ENCODE measurements at regions not wholly inside any gene's neighbourhood (a gene's known extent, or its start where the extent isn't known, plus 50 kb on each side); places are given as distances from the start of the nearest gene placed in this dataset.

GRCh38 chr4:149870008-149870407 lies 54.4 kb upstream of the IQCM start:
- Histone ChIP-seq H3K4me1 (ENCODE audit: control insufficient read depth, insufficient read depth, low read length) (no peaks in the 10 kb centered on the region), H3K27ac (ENCODE audit: control insufficient read depth, insufficient read depth) (no peak overlapping the region), H2AFZ (ENCODE audit: control insufficient read depth, low read depth, low read length) (no peak overlapping the region), H3K4me3 (no peak overlapping the region), H3K36me3 (ENCODE audit: control insufficient read depth in 2 of 2, insufficient read depth in 2 of 2, low read length in 1 of 2) (no peaks in the 10 kb centered on the region), H4K20me1 (ENCODE audit: control insufficient read depth, insufficient read depth) (no peaks in the 10 kb centered on the region), H3K9ac (ENCODE audit: control insufficient read depth, insufficient read depth, low read length) (no peak overlapping the region), H3K9me3 (replicated peaks; ENCODE audit: control insufficient read depth, insufficient read depth, low read length) (no peaks in the 10 kb centered on the region), H3K27me3 (replicated peaks in 1 of 2; ENCODE audit: control insufficient read depth in 2 of 2, insufficient read depth in 2 of 2, low read length in 1 of 2) (no peaks in the 10 kb centered on the region), H3K79me2 (ENCODE audit: control insufficient read depth, insufficient read depth, low read length) (no peaks in the 10 kb centered on the region), H3K4me2 (ENCODE audit: control insufficient read depth, insufficient read depth) (no peak overlapping the region)
- POLR2A ChIA-PET = no interaction called here
- ATAC-seq = no peak
- WGBS (ENCODE audit: insufficient coverage, insufficient replicate concordance, low lambda C conversion rate, missing lambda C conversion rate) = 15% methylated on average over 2 of the region's 2 CpGs
- RAD21 ChIA-PET (ENCODE audit: unreplicated experiment) = no interaction called here
- SMC1A ChIA-PET (ENCODE audit: uncharacterized antibody, unreplicated experiment) = no interaction called here
- TF ChIP-seq YBX1 (IDR thresholded peaks at IDR 0.05) = no peak
- TF ChIP-seq NKRF (conservative IDR thresholded peaks at IDR 0.05) = no peak
- no peak for TF ChIP-seq IKZF1 (conservative IDR thresholded peaks at IDR 0.05)
- TF ChIP-seq MAX (IDR thresholded peaks at IDR 0.05; ENCODE audit: low read depth, low read length) = no peak
- TF ChIP-seq POLR2A (IDR thresholded peaks at IDR 0.05; ENCODE audit: low read depth, low read length) = no peak
- TF ChIP-seq ETV6 (conservative IDR thresholded peaks at IDR 0.05 in 1 of 2, IDR thresholded peaks at IDR 0.05 in 1 of 2; ENCODE audit: borderline replicate concordance in 1 of 2, low read depth in 1 of 2) = no peak
- TF ChIP-seq SREBF2 (IDR thresholded peaks at IDR 0.05; ENCODE audit: low read length) = no peak
- TF ChIP-seq USF1 (IDR thresholded peaks at IDR 0.05; ENCODE audit: borderline replicate concordance, extremely low read length, insufficient read depth, low read depth, low read length) = no peak
- TF ChIP-seq RUNX3 (IDR thresholded peaks at IDR 0.05; ENCODE audit: low read length) = no peak
- TF ChIP-seq SUZ12 (IDR thresholded peaks at IDR 0.05; ENCODE audit: unreplicated experiment) = no peak
- TF ChIP-seq TAF1 (IDR thresholded peaks at IDR 0.05; ENCODE audit: borderline replicate concordance, low read depth, low read length) = no peak
- TF ChIP-seq NRF1 (conservative IDR thresholded peaks at IDR 0.05; ENCODE audit: low read depth, low read length) = no peak
- FAIRE-seq = no peak
- no peak for DNase-seq (ENCODE audit: low read depth, low spot score)
- in situ Hi-C loops (cut with MboI) = no loop called here
- intact Hi-C loops (cut with micrococcal nuclease; ENCODE audit: unreplicated experiment) = no loop called here
- BruUV-seq (replicated peaks) = no TSS peak
- CTCF ChIA-PET = no interaction called here

Measured in GM12878 (cell line).